ENCODE measurements at regions not wholly inside any gene's neighbourhood (a gene's known extent, or its start where the extent isn't known, plus 50 kb on each side); places are given as distances from the start of the nearest gene placed in this dataset.

DNA sequence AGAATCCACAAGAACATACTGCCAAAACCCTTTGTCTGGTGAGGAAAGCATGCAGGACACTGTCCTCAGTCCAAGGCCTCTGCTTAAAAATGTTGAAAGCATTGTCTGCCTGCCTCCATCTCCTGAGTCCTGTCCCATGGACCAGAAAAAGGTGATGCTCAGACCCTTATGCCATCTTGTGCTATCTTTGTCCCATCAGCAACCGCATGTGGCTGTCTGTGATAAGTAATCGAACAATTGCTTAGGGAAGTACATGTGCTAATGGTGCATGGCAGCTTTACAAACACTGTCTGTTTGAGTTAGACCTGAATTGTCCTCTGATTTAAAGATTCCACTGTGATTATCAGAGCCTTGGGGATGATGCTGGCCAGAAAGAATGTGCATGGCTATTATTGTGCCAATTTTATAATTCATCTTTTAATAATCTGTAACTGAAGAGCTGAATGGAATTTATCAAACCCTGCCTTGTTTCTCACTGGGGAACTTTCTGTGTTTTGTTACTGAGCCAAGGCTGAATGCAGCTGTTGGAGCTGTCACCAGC, 177.5 kb downstream of the DACT1 start:
- no peak for TF ChIP-seq ZNF274 (IDR thresholded peaks at IDR 0.05; ENCODE audit: low read depth, low read length)
- no peak overlapping the region for H3K4me3 ChIP-seq (ENCODE audit: low read length)

DNA sequence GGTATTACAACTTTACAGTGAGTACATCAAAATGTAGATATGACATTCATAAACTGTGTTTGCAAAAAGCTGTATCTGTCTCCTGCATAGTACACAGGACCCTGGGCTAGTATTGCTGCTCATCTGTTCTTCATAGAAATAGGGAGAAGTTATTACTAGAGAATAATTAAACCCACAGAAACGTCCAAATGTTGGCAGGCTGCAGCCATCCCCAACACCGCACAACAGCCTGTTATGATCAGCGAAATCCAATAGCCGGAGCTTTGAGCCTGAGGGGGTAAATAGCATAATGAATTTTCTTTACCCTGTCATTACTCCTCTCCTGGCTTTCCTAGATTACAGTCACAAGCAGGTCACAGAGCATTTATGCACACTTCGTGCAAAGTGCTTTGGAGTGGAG, 178.0 kb downstream of the DACT1 start:
- H3K4me3 ChIP-seq (ENCODE audit: low read length) = no peak overlapping the region
- TF ChIP-seq ZNF274 (IDR thresholded peaks at IDR 0.05; ENCODE audit: low read depth, low read length) = no peak

DNA sequence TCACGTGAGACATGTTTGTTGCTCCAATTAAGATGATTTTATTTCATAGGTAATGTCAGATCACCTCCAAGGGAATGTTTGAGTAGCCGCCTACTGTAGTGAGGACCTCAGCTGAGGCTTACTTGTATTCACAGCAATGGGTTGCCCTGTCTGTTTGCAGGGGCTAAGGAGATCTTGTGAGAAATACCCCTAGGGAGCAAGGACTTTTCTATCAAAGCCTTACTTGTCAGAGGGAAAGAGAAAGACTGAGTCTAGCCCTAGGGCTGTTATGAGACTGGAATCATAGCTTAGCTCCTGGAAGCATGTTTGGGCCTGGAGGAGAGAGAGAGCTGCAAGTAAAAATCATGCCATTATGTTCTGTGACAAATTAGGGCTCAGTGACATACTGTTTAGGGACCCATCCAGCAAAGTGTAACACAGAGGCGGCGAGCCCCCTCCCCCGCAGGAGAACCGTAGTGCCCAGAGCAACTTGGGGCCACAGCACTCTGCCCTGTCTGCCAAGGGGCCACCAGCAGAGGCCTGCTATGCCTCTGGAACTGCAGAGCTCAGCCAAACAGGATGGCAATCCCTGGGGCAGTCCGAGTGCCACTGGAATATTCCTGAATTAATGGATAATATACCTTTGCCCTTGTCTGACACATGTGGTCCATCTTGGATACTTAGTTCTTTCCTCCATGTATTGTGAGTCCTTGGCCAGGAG, 178.8 kb downstream of the DACT1 start:
- no peak overlapping the region for H3K4me3 ChIP-seq (ENCODE audit: low read length)
- no peak for TF ChIP-seq ZNF274 (IDR thresholded peaks at IDR 0.05; ENCODE audit: low read depth, low read length)

DNA sequence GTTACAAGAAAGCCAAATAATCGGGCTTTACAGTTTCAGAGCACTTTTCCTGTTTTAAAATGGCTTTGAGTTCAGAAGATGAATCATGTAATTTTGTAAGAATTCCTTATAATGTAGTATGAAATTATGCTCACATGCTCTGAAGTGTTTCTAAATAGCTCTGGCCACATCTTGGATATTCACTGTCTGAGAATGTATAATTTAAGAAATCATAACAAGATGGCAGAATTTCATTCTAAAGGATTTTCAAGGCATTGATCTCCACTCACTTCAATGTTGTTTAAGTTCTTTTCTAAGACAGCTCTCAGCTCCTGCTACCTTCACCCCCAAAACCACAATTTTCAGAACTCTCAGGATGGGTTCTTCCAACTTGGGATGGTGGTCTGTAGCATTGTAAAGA, 180.1 kb downstream of the DACT1 start:
- no peak overlapping the region for H3K4me3 ChIP-seq (ENCODE audit: low read length)
- TF ChIP-seq ZNF274 (IDR thresholded peaks at IDR 0.05; ENCODE audit: low read depth, low read length) = no peak

DNA sequence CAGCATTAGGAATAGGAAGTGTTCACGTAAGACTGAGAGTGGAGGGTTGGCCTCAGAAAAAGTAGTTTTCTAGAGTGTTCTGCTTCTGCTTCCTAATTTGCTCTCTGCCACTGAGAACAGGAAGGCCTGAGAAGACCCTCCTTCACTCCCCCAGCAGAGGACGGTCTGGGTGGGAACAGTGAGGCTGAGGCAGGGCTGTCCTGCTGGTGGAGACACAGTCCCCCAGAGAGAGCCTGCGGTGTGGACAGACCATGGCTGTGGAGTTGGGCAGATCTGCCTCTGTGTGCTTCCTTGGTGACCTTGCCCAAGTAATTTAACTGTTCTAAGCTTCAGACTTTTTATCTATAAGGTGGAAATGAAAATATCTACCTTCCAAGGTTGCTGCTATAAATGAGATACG, 182.3 kb downstream of the DACT1 start:
- no peak overlapping the region for H3K4me3 ChIP-seq (ENCODE audit: low read length)
- no peak for TF ChIP-seq ZNF274 (IDR thresholded peaks at IDR 0.05; ENCODE audit: low read depth, low read length)

DNA sequence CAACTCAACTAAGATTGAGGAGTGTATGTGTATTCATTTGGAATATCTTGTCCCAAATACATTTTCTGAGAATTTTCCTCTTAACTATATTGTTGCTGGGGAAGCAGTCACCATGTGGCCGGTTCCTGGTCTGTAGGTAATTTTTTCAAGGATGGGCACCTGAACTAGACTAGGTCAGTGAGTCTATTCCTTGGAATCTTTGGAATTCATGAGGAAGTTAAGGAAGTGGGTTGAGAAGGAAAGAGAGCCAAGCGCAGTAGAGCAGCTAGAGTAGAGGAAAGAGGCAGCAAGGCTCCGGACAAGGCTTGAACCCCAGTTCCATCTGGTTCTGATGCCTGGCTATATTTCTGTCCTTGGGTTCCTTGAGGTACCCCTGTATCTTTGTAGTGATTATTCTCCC, 183.7 kb downstream of the DACT1 start:
- no peak for TF ChIP-seq ZNF274 (IDR thresholded peaks at IDR 0.05; ENCODE audit: low read depth, low read length)
- H3K4me3 ChIP-seq (ENCODE audit: low read length) = no peak overlapping the region

DNA sequence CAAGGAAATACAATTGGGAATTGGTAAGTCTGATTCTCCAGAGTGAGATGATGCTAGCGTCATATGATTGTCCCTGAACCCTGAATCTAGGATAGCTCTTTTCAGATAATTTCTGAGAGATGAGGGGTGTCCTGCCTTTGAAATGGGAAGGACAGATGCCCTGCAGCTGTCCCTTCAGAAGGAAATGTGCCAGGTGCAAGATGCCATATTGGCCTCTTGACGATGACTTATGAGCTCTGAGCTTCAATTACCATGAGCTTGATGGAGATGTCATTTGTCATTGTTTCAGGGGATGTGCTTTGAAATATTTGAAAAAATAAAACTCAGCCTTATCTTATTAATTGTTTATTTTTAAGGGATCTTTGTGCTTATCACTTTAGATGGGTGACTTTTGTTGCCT, 185.1 kb downstream of the DACT1 start:
- no peak for TF ChIP-seq ZNF274 (IDR thresholded peaks at IDR 0.05; ENCODE audit: low read depth, low read length)
- H3K4me3 ChIP-seq (ENCODE audit: low read length) = no peak overlapping the region

DNA sequence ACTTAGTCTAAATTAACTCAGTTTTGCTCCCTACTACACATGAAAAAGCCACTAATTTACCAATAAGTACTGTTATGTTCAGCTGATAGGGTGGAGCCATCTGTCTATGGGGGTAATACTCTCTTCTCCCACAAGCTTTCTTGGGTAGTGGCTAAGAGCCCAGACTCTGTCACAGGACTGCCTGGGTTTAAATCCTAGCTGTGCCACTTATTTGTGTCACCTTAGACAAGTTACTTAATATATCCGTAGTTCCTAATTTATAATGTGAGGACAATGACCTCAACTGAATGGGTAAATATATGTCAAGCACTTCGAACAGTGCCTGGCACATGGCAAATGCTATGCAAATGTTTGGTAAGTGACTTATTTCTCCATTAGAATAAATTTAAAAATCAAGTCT, 185.6 kb downstream of the DACT1 start:
- TF ChIP-seq ZNF274 (IDR thresholded peaks at IDR 0.05; ENCODE audit: low read depth, low read length) = no peak

DNA sequence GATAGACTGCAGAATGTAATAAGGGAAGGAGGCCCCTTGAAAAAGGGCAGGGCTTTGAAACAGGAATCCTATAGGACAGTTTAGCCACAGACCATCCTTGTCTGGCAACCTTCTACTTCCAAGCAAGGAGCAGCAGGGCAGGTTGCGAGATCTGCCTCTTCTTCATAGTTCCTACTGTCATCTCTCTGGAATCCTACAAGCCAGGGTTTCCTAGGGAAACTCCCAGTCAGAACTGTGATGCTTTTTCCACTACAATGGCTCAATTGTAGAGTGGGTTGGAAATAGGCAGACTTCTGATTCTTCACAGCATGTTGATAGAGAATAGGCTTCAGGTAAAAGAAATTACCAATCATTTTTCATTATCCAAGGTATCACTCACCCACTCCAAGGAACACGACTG, 186.3 kb downstream of the DACT1 start:
- no peak for TF ChIP-seq ZNF274 (IDR thresholded peaks at IDR 0.05; ENCODE audit: low read depth, low read length)
- no peak overlapping the region for H3K4me3 ChIP-seq (ENCODE audit: low read length)

More for the DNA sequence above, 185.6 kb downstream of the DACT1 start:
- no peak overlapping the region for H3K4me3 ChIP-seq (ENCODE audit: low read length)

DNA sequence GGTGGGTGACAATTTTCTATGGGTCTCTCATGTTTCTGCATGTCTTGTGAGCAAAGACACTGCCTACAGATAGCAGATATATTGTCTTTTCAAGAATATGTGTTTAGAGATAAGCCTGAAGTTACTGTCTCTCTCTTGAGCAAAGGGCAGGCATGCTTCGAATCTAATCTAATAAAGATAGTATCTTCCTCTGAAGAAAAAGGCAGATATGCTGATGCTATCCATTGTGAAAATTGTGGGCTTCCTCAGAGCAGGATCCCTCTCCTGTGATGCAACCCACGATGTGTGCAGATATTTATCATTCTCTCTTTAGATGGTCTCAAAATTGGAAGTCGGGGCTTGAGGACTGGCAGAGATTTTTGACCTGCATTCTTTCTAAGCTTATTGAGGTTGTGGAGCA, 187.0 kb downstream of the DACT1 start:
- no peak for TF ChIP-seq ZNF274 (IDR thresholded peaks at IDR 0.05; ENCODE audit: low read depth, low read length)
- H3K4me3 ChIP-seq (ENCODE audit: low read length) = no peak overlapping the region

DNA sequence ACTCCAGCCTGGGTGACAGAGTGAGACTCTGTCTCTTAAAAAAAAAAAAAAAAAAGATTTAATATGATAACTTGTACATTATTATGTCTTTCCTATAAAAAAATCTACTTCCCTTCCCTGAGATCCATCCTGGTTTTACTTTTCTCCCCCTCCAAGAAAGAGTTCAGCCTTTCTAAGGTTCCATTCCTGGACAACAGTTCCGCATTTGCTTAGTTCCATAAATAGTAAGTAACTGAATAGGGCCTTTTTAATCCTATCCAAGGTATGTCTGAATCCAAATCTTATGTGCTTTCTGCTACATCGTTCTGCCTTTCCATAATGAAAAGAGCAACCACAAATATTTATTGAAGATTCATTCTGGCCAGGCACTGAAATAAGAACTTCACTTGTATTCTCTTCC, 187.8 kb downstream of the DACT1 start:
- no peak for TF ChIP-seq ZNF274 (IDR thresholded peaks at IDR 0.05; ENCODE audit: low read depth, low read length)
- H3K4me3 ChIP-seq (ENCODE audit: low read length) = no peak overlapping the region

DNA sequence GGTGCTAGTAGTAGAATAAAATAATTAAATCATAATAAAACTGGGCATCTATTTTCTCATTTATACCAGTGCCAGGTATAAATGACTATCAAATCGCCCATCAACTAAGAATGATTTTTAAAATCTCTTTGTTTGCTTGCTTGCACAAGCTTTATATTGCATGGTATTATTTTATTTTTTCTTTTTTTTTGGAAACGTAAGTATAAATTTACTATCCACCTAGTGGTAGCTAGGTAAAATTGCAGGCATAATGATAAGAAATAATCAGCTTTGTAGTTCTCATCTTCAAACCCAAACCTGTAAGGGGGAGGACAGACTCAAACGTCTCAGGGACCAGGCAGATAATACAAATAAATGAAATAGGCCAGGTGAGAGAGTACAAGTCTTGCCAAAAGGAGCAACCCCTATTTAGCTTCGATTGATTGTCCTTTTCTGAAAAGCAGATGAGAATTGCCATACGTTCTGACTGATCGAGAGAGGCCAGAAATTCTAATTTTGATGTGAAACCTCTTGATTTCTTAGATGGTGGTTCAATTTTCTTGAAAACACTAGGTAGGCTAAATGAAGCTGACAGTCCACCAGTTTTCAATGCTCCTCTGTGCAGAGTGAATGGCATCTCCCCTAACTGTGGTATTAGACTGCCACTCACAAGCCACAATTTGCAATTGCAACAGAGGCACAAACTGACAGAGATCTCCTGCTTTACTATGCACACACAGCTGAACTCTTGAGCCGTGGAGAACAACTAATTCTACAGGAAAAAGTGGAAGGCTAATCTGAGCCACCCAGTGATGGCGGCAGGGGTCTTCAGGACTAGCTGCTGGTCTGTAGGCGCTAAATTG, 189.3 kb downstream of the DACT1 start:
- TF ChIP-seq ZNF274 (IDR thresholded peaks at IDR 0.05; ENCODE audit: low read depth, low read length) = no peak
- H3K4me3 ChIP-seq (ENCODE audit: low read length) = no peak overlapping the region

DNA sequence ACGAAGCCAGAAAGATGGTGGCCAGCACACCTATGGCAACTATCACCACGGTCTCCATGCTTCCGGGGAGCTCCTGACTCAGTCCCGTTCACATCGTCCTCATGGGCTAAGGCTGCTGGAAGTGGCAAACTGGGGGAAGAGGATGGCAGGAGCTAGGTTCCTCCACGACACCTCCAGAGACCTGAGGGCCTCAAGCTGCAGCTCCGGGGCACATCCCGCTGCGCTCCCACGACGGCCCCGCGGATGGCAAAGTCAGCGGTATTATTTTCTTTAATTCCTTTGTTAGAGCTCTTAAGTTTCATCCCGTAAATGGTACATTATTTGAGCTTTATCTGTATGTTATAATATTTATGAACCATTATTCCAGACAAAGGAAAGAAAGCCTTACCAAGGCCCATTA, 190.5 kb downstream of the DACT1 start:
- H3K4me3 ChIP-seq (ENCODE audit: low read length) = no peak overlapping the region
- TF ChIP-seq ZNF274 (IDR thresholded peaks at IDR 0.05; ENCODE audit: low read depth, low read length) = no peak

DNA sequence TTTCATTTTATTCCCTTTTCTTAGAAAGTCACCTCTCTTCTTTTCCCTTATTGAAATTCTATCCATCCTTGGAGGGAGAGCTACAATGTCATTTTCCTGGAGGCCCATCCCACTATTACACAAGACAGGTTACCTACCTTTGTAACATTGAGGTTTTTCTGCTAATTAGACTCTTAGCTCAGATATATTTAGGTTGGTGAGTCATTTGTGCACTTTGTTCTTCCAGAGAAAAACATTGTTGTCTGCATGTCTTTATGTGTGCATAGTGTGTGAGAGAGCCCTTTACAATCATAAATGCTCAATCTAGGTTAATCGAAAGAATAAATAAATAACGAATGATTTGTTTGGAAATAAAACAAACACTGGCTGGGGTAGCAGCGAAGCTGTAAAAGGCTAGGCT, 191.8 kb downstream of the DACT1 start:
- TF ChIP-seq ZNF274 (IDR thresholded peaks at IDR 0.05; ENCODE audit: low read depth, low read length) = no peak
- H3K4me3 ChIP-seq (ENCODE audit: low read length) = no peak overlapping the region

DNA sequence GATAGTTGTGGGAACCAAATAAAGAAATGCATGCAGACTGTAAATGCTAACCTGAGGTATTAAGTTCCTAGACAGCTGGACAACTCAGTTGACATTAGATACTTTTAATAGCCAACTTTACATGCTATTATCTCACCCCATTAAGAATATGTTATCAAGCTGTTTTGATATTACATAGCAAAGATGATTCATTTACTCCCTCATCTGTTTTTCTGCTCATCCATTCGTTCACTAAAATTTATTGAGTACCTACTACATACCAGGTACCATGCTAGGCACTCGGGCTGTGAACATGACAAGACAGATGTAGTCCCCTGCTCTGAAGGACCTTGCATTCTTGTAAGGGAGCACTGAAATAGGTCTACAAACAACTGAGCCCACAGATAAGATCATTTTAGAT, 192.4 kb downstream of the DACT1 start:
- no peak overlapping the region for H3K4me3 ChIP-seq (ENCODE audit: low read length)
- TF ChIP-seq ZNF274 (IDR thresholded peaks at IDR 0.05; ENCODE audit: low read depth, low read length) = no peak
